GM12878 (cell line): ENCODE measurements at regions not wholly inside any gene's neighbourhood (a gene's known extent, or its start where the extent isn't known, plus 50 kb on each side); places are given as distances from the start of the nearest gene placed in this dataset.

Experiments
- ATAC-seq: fragments of 200-7000 bp; cut with Tn5 transposase; 3 replicates; pipeline ENCODE4 v1.9.1; 2020; ENCODE audit warnings: mild to moderate bottlenecking, moderate library complexity
- BruUV-seq: library from RNA; stranded (reverse); fragments of 400-500 nt; replicated peaks from 2 replicates; lab custom pipeline; 2021; lab: Mats Ljungman, UMichigan
- CTCF ChIA-PET: fragments of 300-600 bp; sonication (Branson Sonifier 250); formaldehyde crosslinking; extraction: SDS; loops from one replicate; lab custom pipeline; 2021; ENCODE audit warnings: inconsistent platforms; lab: Yijun Ruan, JAX
- POLR2A ChIA-PET: fragments of 350-600 bp; formaldehyde crosslinking; extraction: SDS; loops from one replicate; lab custom pipeline; 2021; ENCODE audit warnings: inconsistent platforms; lab: Charles Lee
- RAD21 ChIA-PET: fragments of 300-600 bp; sonication (Branson Sonifier 250); formaldehyde crosslinking; loops from one replicate; lab custom pipeline; 2023; ENCODE audit warnings: antibody characterized with exemption; ENCODE audit not compliant: unreplicated experiment; lab: Charles Lee
- SMC1A ChIA-PET: fragments of 300-600 bp; sonication (Branson Sonifier 250); formaldehyde crosslinking; loops from one replicate; lab custom pipeline; 2023; ENCODE audit not compliant: unreplicated experiment, uncharacterized antibody; lab: Charles Lee
- DNase-seq: peaks from one replicate; pipeline ENCODE4 v3.0.0-alpha.2; 2011; ENCODE audit warnings: low read depth, low spot score
- FAIRE-seq: peaks from 3 replicates; lab custom pipeline; 2011; peaks lifted over from hg19 to GRCh38; lab: Jason Lieb, UNC
- H2AFZ ChIP-seq: 2 replicates; pipeline ENCODE4 v1.6.0; 2011; ENCODE audit warnings: low read depth, low read length, control low read depth; ENCODE audit not compliant: control insufficient read depth
- H3K27ac ChIP-seq: 2 replicates; pipeline ENCODE4 v1.5.1; 2011; ENCODE audit warnings: control low read depth; ENCODE audit not compliant: control insufficient read depth, insufficient read depth
- H3K27me3 ChIP-seq, 2 experiments: replicated peaks in 1 of 2; 2 replicates each; pipeline versions ENCODE4 v1.6.0 to v1.6.1; 2011; ENCODE audit warnings: low read length in 1 of 2; ENCODE audit not compliant: control insufficient read depth in 2 of 2, insufficient read depth in 2 of 2
- H3K36me3 ChIP-seq, 2 experiments: 2 replicates each; pipeline ENCODE4 v1.5.1; 2011; ENCODE audit warnings: low read length in 1 of 2; ENCODE audit not compliant: control insufficient read depth in 2 of 2, insufficient read depth in 2 of 2
- H3K4me1 ChIP-seq: 2 replicates; pipeline ENCODE4 v1.6.1; 2011; ENCODE audit warnings: mild to moderate bottlenecking, low read length, moderate library complexity, mixed read lengths; ENCODE audit not compliant: control insufficient read depth, insufficient read depth
- H3K4me2 ChIP-seq: 2 replicates; pipeline ENCODE4 v1.6.0; 2011; ENCODE audit warnings: control low read depth; ENCODE audit not compliant: control insufficient read depth, insufficient read depth
- H3K4me3 ChIP-seq: fragments of 200-600 bp; sonication (generic); 2 replicates; pipeline ENCODE4 v1.5.1; 2016
- H3K79me2 ChIP-seq: 2 replicates; pipeline ENCODE4 v1.6.0; 2011; ENCODE audit warnings: low read length; ENCODE audit not compliant: control insufficient read depth, insufficient read depth
- H3K9ac ChIP-seq: 2 replicates; pipeline ENCODE4 v1.8.0; 2011; ENCODE audit warnings: low read length, control low read depth, mixed read lengths; ENCODE audit not compliant: control insufficient read depth, insufficient read depth
- H3K9me3 ChIP-seq: replicated peaks from 3 replicates; pipeline ENCODE4 v1.5.1; 2011; ENCODE audit warnings: mild to moderate bottlenecking, low read length; ENCODE audit not compliant: control insufficient read depth, insufficient read depth
- H4K20me1 ChIP-seq: 2 replicates; pipeline ENCODE4 v1.6.0; 2011; ENCODE audit not compliant: control insufficient read depth, insufficient read depth
- BCLAF1 ChIP-seq: fragments of 450-650 bp; IDR thresholded peaks from 2 replicates; pipeline ENCODE4 v1.6.1; 2017; ENCODE audit warnings: antibody characterized with exemption, mild to moderate bottlenecking, moderate library complexity
- MXI1 ChIP-seq: fragments of 150-350 bp; IDR thresholded peaks from 2 replicates; pipeline ENCODE4 v1.6.1; 2011; ENCODE audit warnings: low read depth, mild to moderate bottlenecking, inconsistent platforms, low read length, improper control_type of control experiment
- PAX5 ChIP-seq: IDR thresholded peaks from 2 replicates; pipeline ENCODE4 v1.6.1; 2011; ENCODE audit warnings: low read depth, low read length, borderline replicate concordance
- SMC3 ChIP-seq: IDR thresholded peaks from 2 replicates; pipeline ENCODE4 v1.6.1; 2011; ENCODE audit warnings: low read length, improper control_type of control experiment, borderline replicate concordance
- STAT1 ChIP-seq: fragments of 450-650 bp; conservative IDR thresholded peaks from 2 replicates; pipeline ENCODE4 v1.6.1; 2014; ENCODE audit warnings: antibody characterized with exemption, mild to moderate bottlenecking
- ZNF207 ChIP-seq: fragments of 450-650 bp; IDR thresholded peaks from 2 replicates; pipeline ENCODE4 v1.6.1; 2014; ENCODE audit warnings: antibody characterized with exemption, mild to moderate bottlenecking, borderline replicate concordance
- ZNF274 ChIP-seq: IDR thresholded peaks from one replicate; pipeline ENCODE4 v1.8.0; 2011; ENCODE audit not compliant: insufficient read length, insufficient read depth
- WGBS: methylation state at CpG from one replicate; pipeline ENCODE4 v1.1.6; 2016; ENCODE audit warnings: low lambda C conversion rate; ENCODE audit not compliant: insufficient replicate concordance, insufficient coverage; ENCODE audit errors: missing lambda C conversion rate; 5-methylcytosine and 5-hydroxymethylcytosine counted together
- in situ Hi-C: fragments of 300-500 bp; cut with MboI; formaldehyde crosslinking; loops from 9 replicates; pipeline ENCODE4 v1.14.3; 2018; ENCODE audit warnings: mixed read lengths
- intact Hi-C: fragments of 100-400 bp; cut with micrococcal nuclease; formaldehyde crosslinking; loops from one replicate; pipeline ENCODE4 v1.14.2; 2022; ENCODE audit not compliant: unreplicated experiment
- TF ChIP-seq, protein P1 (sequence below): IDR thresholded peaks from 2 replicates; pipeline ENCODE4 v1.6.1; 2011; ENCODE audit warnings: borderline replicate concordance, low read depth, mild to moderate bottlenecking, moderate library complexity, low read length; ENCODE audit not compliant: insufficient read depth, poor library complexity, severe bottlenecking
- TF ChIP-seq, protein P2 (sequence below): fragments of 450-650 bp; IDR thresholded peaks from 2 replicates; pipeline ENCODE4 v1.6.1; 2017; ENCODE audit warnings: borderline replicate concordance

DNA sequence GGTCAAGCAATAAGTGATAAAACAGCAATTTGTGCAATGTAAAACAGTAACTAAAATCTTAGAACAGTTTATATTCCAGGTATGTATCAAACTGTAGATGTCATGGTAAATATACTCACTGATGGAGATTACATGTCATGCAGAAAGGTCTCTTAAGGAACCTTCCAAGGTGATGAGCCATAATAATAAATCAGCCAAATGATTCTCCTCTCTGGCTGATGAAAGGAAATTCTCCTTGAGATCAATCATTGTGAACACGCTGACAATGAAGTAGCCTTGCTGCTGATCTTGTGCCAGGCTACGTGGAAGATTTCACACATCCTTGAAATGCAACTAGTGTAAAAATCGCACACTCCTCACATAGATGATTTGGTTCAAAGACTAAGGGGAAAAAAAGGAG lies 392.5 kb upstream of the CDH7 start:
- TF ChIP-seq, protein P1, sequence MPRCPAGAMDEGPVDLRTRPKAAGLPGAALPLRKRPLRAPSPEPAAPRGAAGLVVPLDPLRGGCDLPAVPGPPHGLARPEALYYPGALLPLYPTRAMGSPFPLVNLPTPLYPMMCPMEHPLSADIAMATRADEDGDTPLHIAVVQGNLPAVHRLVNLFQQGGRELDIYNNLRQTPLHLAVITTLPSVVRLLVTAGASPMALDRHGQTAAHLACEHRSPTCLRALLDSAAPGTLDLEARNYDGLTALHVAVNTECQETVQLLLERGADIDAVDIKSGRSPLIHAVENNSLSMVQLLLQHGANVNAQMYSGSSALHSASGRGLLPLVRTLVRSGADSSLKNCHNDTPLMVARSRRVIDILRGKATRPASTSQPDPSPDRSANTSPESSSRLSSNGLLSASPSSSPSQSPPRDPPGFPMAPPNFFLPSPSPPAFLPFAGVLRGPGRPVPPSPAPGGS = no peak
- no peak for TF ChIP-seq ZNF207
- SMC1A ChIA-PET = interaction anchor here (1.2 kb wide), 1 partner anchor 13 kb away, joined by 3 read pairs; no protein-coding TSS in a partner anchor
- Histone ChIP-seq H3K4me1 (no peaks in the 10 kb centered on the region), H3K27ac (no peak overlapping the region), H4K20me1 (no peaks in the 10 kb centered on the region), H2AFZ (no peak overlapping the region), H3K4me3 (no peak overlapping the region), H3K4me2 (no peak overlapping the region), H3K9me3 (no peaks in the 10 kb centered on the region), H3K27me3 (no peaks in the 10 kb centered on the region), H3K79me2 (no peaks in the 10 kb centered on the region), H3K36me3 (no peaks in the 10 kb centered on the region), H3K9ac (no peak overlapping the region)
- POLR2A ChIA-PET = no interaction called here
- WGBS = 13% methylated on average over 3 of the region's 3 CpGs
- BruUV-seq = no TSS peak
- no peak for FAIRE-seq
- no peak for ATAC-seq
- intact Hi-C loops = no loop called here
- CTCF ChIA-PET = no interaction called here
- in situ Hi-C loops = no loop called here
- no peak for DNase-seq
- RAD21 ChIA-PET = no interaction called here

- SMC1A ChIA-PET = no interaction called here
- H3K9ac ChIP-seq = no peak overlapping the region
- intact Hi-C loops (no loop called here), in situ Hi-C loops (no loop called here)
- ATAC-seq = no peak
- CTCF ChIA-PET = no interaction called here
- H3K4me1 ChIP-seq = no peaks in the 10 kb centered on the region
- no peaks in the 10 kb centered on the region for H3K27me3 ChIP-seq
- BruUV-seq = no TSS peak
- POLR2A ChIA-PET = no interaction called here
- FAIRE-seq = no peak
- H3K4me3 ChIP-seq = no peak overlapping the region
- no peaks in the 10 kb centered on the region for H4K20me1 ChIP-seq
- no peak overlapping the region for H3K27ac ChIP-seq
- H3K79me2 ChIP-seq = no peaks in the 10 kb centered on the region
- H2AFZ ChIP-seq = no peak overlapping the region
- 32% methylated on average over 3 of the region's 3 CpGs for WGBS
- H3K4me2 ChIP-seq = no peak overlapping the region
- no peaks in the 10 kb centered on the region for H3K9me3 ChIP-seq
- no peaks in the 10 kb centered on the region for H3K36me3 ChIP-seq
- no peak for DNase-seq
- RAD21 ChIA-PET = no interaction called here
- no peak for TF ChIP-seq STAT1
- TF ChIP-seq, protein P2, sequence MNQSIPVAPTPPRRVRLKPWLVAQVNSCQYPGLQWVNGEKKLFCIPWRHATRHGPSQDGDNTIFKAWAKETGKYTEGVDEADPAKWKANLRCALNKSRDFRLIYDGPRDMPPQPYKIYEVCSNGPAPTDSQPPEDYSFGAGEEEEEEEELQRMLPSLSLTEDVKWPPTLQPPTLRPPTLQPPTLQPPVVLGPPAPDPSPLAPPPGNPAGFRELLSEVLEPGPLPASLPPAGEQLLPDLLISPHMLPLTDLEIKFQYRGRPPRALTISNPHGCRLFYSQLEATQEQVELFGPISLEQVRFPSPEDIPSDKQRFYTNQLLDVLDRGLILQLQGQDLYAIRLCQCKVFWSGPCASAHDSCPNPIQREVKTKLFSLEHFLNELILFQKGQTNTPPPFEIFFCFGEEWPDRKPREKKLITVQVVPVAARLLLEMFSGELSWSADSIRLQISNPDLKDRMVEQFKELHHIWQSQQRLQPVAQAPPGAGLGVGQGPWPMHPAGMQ = no peak
- TF ChIP-seq SMC3 = no peak
- TF ChIP-seq ZNF274 = no peak
- TF ChIP-seq MXI1 = no peak
- no peak for TF ChIP-seq BCLAF1
- no peak for TF ChIP-seq PAX5
These were observed 398.6 kb upstream of the CDH7 start for GRCh38 chr18:65352186-65352585.
